Endothelial cell of umbilical vein (primary cell): ENCODE measurements at regions not wholly inside any gene's neighbourhood (a gene's known extent, or its start where the extent isn't known, plus 50 kb on each side); places are given as distances from the start of the nearest gene placed in this dataset.

Source experiments
- BruUV-seq: library from RNA; stranded (reverse); fragments of 400-500 nt; replicated peaks from 2 replicates; lab custom pipeline; 2021; lab: Mats Ljungman, UMichigan
- CTCF ChIA-PET: fragments of 300-600, 350-600 bp; sonication (Branson Sonifier 250); formaldehyde crosslinking; loops from one replicate; lab custom pipeline; 2021; ENCODE audit warnings: antibody characterized with exemption, inconsistent platforms; lab: Charles Lee
- POLR2A ChIA-PET: fragments of 300-600, 350-600 bp; sonication (Branson Sonifier 250); formaldehyde crosslinking; loops from one replicate; lab custom pipeline; 2021; ENCODE audit warnings: antibody characterized with exemption, inconsistent platforms; lab: Charles Lee
- DNase-seq: peaks from one replicate; pipeline ENCODE4 v3.0.0-alpha.2; 2011; ENCODE audit warnings: low read depth, low spot score
- FAIRE-seq: peaks from 2 replicates; lab custom pipeline; 2011; peaks lifted over from hg19 to GRCh38; lab: Jason Lieb, UNC
- H2AFZ ChIP-seq: 2 replicates; pipeline ENCODE4 v1.6.0; 2012; ENCODE audit warnings: low read depth, low read length, control low read depth, inconsistent platforms
- H3K27ac ChIP-seq: 2 replicates; pipeline ENCODE4 v1.5.1; 2011; ENCODE audit warnings: low read depth, mild to moderate bottlenecking, control low read depth, low read length, moderate library complexity; ENCODE audit not compliant: insufficient read depth
- H3K27me3 ChIP-seq, 2 experiments: 2 replicates each; pipeline versions ENCODE4 v1.6.0 to v1.6.1; 2011; ENCODE audit warnings: low read length in 2 of 2, mixed read lengths in 1 of 2; ENCODE audit not compliant: control insufficient read depth in 2 of 2, insufficient read depth in 2 of 2
- H3K36me3 ChIP-seq, 2 experiments: 2 replicates in 1 of 2; 3 replicates in 1 of 2; pipeline ENCODE4 v1.5.1; 2011; ENCODE audit warnings: low read length in 2 of 2, mild to moderate bottlenecking in 1 of 2, moderate library complexity in 1 of 2; ENCODE audit not compliant: control insufficient read depth in 2 of 2, insufficient read depth in 2 of 2; ENCODE audit errors: extremely low read depth in 1 of 2
- H3K4me1 ChIP-seq: 3 replicates; pipeline ENCODE4 v1.5.1; 2011; ENCODE audit warnings: mild to moderate bottlenecking, low read length; ENCODE audit not compliant: control insufficient read depth, insufficient read depth; ENCODE audit errors: extremely low read depth
- H3K4me2 ChIP-seq: 2 replicates; pipeline ENCODE4 v1.6.1; 2011; ENCODE audit warnings: low read length, control low read depth, mixed read lengths; ENCODE audit not compliant: insufficient read depth
- H3K4me3 ChIP-seq, 3 experiments: fragments of 200-600 bp in 1 of 3; sonication (generic), shearing (Covaris generic) in 1 of 3; replicated peaks in 1 of 3; 2 replicates each; pipeline ENCODE4 v1.5.1; 2011 to 2016; ENCODE audit warnings: control low read depth in 3 of 3, low read length in 3 of 3, mild to moderate bottlenecking in 2 of 3, inconsistent platforms in 1 of 3, low read depth in 1 of 3, moderate library complexity in 1 of 3; ENCODE audit not compliant: insufficient read depth in 1 of 3
- H3K79me2 ChIP-seq: 2 replicates; pipeline ENCODE4 v1.6.0; 2012; ENCODE audit warnings: low read length, inconsistent platforms; ENCODE audit not compliant: control insufficient read depth, insufficient read depth
- H3K9ac ChIP-seq: replicated peaks from 2 replicates; pipeline ENCODE3; 2011; ENCODE audit warnings: low read length, control low read depth; ENCODE audit not compliant: insufficient read depth; ENCODE audit errors: extremely low read depth
- H3K9me1 ChIP-seq: replicated peaks from 3 replicates; pipeline ENCODE4 v1.6.0; 2011; ENCODE audit warnings: mild to moderate bottlenecking, low read length; ENCODE audit not compliant: control insufficient read depth, insufficient read depth; ENCODE audit errors: extremely low read depth
- H3K9me3 ChIP-seq: replicated peaks from 2 replicates; pipeline ENCODE4 v1.5.1; 2012; ENCODE audit warnings: low read length, inconsistent platforms; ENCODE audit not compliant: control insufficient read depth, insufficient read depth
- H4K20me1 ChIP-seq: replicated peaks from 2 replicates; pipeline ENCODE3; 2011; ENCODE audit warnings: mild to moderate bottlenecking, low read length; ENCODE audit not compliant: control insufficient read depth, insufficient read depth; ENCODE audit errors: extremely low read depth
- EZH2 ChIP-seq: IDR thresholded peaks from 2 replicates; pipeline ENCODE4 v1.6.1; 2012; ENCODE audit warnings: borderline replicate concordance, low read depth, mild to moderate bottlenecking, moderate library complexity, low read length, inconsistent platforms; ENCODE audit not compliant: severe bottlenecking
- FOS ChIP-seq: IDR thresholded peaks from 2 replicates; pipeline ENCODE4 v1.6.1; 2011; ENCODE audit warnings: mild to moderate bottlenecking, low read length, moderate library complexity, borderline replicate concordance; ENCODE audit not compliant: insufficient read depth
- GATA2 ChIP-seq: IDR thresholded peaks from 2 replicates; pipeline ENCODE4 v1.7.0; 2011; ENCODE audit warnings: low read depth, mild to moderate bottlenecking, moderate library complexity, mixed read lengths, low read length; ENCODE audit not compliant: insufficient read length, insufficient read depth
- JUN ChIP-seq: IDR thresholded peaks from 2 replicates; pipeline ENCODE4 v1.6.1; 2011; ENCODE audit warnings: borderline replicate concordance, low read depth; ENCODE audit not compliant: insufficient read length, insufficient read depth
- MYC ChIP-seq: IDR thresholded peaks from one replicate; pipeline ENCODE4 v1.6.1; 2011; ENCODE audit warnings: mild to moderate bottlenecking, low read depth, low read length
- POLR2A ChIP-seq: IDR thresholded peaks from 2 replicates; pipeline ENCODE4 v1.6.1; 2012; ENCODE audit warnings: low read depth, mild to moderate bottlenecking, control low read depth, low read length
- POLR2AphosphoS5 ChIP-seq: IDR thresholded peaks from 2 replicates; pipeline ENCODE4 v1.6.1; 2012; ENCODE audit warnings: low read depth, mild to moderate bottlenecking, control low read depth, low read length, moderate library complexity; ENCODE audit not compliant: insufficient read depth
- dilution Hi-C: fragments of 300-500 bp; cut with MboI; formaldehyde crosslinking; loops from one replicate; pipeline ENCODE4 v1.15.0; 2019; ENCODE audit warnings: low sequenced_read_pairs; ENCODE audit not compliant: extremely low pct_ligation_motif_present
- intact Hi-C: fragments of 100-400 bp; cut with micrococcal nuclease; formaldehyde crosslinking; loops from one replicate; pipeline ENCODE4 v1.10.0; 2022
- TF ChIP-seq, protein P1 (sequence below): IDR thresholded peaks from 2 replicates; pipeline ENCODE4 v1.6.1; 2011; ENCODE audit not compliant: insufficient read depth, insufficient read length
- TF ChIP-seq, protein P2 (sequence below), 2 donors: IDR thresholded peaks; 1 replicate in 1 of 2; 2 replicates in 1 of 2; pipeline ENCODE4 v1.5.1; 2011; ENCODE audit warnings: low read length in 2 of 2, mild to moderate bottlenecking in 2 of 2, moderate library complexity in 2 of 2, control low read depth in 1 of 2, inconsistent platforms in 1 of 2, low read depth in 1 of 2; ENCODE audit not compliant: insufficient read depth in 1 of 2; ENCODE audit errors: extremely low read depth in 1 of 2

DNA sequence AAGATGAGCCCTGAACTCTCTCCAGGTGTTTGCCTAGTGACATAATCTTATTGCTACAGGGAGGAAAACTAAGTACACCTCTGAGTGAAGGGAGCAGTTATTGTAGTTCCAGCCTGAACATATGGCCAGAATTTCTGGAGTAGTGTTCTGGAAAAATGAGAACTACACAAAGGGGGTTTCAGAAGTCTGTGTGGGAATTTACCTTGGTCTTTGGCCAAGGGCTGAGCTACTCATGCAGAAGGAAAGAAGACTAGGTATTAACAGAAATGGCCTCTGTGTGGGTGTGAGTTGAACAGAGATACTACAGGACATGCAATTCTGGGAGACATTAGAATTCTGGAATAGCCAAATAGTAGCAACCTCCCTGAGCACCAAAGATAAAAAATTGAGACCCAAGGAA is 1009.7 kb upstream of the GJE1 start:
- H3K4me1 ChIP-seq: no peaks in the 10 kb centered on the region
- H3K4me3 ChIP-seq: no peak overlapping the region
- no peaks in the 10 kb centered on the region for H3K79me2 ChIP-seq
- FAIRE-seq (no peak), DNase-seq (no peak)
- no peaks in the 10 kb centered on the region for H3K9me3 ChIP-seq
- no peak overlapping the region for H3K4me2 ChIP-seq
- ChIA-PET POLR2A (no interaction called here), CTCF (no interaction called here)
- no peak overlapping the region for H3K9ac ChIP-seq
- no peaks in the 10 kb centered on the region for H3K27me3 ChIP-seq
- dilution Hi-C loops: no loop called here
- H4K20me1 ChIP-seq: no peaks in the 10 kb centered on the region
- no peak overlapping the region for H2AFZ ChIP-seq
- no peaks in the 10 kb centered on the region for H3K9me1 ChIP-seq
- H3K27ac ChIP-seq: no peak overlapping the region
- intact Hi-C loops: no loop called here
- TF ChIP-seq EZH2: no peak
- no peaks in the 10 kb centered on the region for H3K36me3 ChIP-seq
- BruUV-seq: no TSS peak

DNA sequence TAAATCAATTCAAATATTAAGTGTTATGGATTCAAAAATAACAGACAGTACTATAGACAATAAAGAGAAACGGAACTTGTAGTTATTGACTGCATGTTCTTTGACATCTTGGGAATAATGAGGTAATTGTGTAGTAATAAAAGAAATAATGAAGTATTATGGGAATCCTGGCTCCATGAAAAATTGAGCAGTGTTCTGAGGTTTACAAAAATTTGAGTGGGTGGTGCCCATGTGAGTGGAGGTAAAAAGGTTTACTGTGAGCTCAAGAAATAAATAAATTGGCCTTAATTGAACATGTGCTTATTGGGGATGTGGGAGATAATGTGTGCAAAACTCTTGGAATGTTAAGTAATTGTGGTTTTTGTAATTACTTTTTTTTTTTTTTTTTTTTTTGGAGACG is 1013.7 kb upstream of the GJE1 start:
- no peak overlapping the region for H3K4me3 ChIP-seq
- no peaks in the 10 kb centered on the region for H4K20me1 ChIP-seq
- TF ChIP-seq JUN: no peak
- TF ChIP-seq, protein P1, sequence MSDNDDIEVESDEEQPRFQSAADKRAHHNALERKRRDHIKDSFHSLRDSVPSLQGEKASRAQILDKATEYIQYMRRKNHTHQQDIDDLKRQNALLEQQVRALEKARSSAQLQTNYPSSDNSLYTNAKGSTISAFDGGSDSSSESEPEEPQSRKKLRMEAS: no peak
- TF ChIP-seq, protein P2, sequence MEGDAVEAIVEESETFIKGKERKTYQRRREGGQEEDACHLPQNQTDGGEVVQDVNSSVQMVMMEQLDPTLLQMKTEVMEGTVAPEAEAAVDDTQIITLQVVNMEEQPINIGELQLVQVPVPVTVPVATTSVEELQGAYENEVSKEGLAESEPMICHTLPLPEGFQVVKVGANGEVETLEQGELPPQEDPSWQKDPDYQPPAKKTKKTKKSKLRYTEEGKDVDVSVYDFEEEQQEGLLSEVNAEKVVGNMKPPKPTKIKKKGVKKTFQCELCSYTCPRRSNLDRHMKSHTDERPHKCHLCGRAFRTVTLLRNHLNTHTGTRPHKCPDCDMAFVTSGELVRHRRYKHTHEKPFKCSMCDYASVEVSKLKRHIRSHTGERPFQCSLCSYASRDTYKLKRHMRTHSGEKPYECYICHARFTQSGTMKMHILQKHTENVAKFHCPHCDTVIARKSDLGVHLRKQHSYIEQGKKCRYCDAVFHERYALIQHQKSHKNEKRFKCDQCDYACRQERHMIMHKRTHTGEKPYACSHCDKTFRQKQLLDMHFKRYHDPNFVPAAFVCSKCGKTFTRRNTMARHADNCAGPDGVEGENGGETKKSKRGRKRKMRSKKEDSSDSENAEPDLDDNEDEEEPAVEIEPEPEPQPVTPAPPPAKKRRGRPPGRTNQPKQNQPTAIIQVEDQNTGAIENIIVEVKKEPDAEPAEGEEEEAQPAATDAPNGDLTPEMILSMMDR (IDR thresholded peaks at IDR 0.05; ENCODE audit: extremely low read depth in 1 of 2, insufficient read depth in 1 of 2, low read depth in 1 of 2, low read length in 2 of 2): no peak
- no peak for TF ChIP-seq GATA2
- TF ChIP-seq EZH2: no peak
- TF ChIP-seq MYC: no peak
- TF ChIP-seq POLR2A: no peak
- no peak for TF ChIP-seq FOS
- no peak for TF ChIP-seq POLR2AphosphoS5
- ChIA-PET CTCF (no interaction called here), POLR2A (no interaction called here)
- no peak overlapping the region for H3K27ac ChIP-seq
- H3K4me1 ChIP-seq: no peaks in the 10 kb centered on the region
- no peak overlapping the region for H2AFZ ChIP-seq
- H3K27me3 ChIP-seq: no peaks in the 10 kb centered on the region
- no TSS peak for BruUV-seq
- H3K36me3 ChIP-seq: no peaks in the 10 kb centered on the region
- DNase-seq (no peak), FAIRE-seq (no peak)
- intact Hi-C loops: no loop called here
- no peaks in the 10 kb centered on the region for H3K79me2 ChIP-seq
- dilution Hi-C loops: no loop called here
- no peaks in the 10 kb centered on the region for H3K9me3 ChIP-seq
- H3K4me2 ChIP-seq: no peak overlapping the region
- no peaks in the 10 kb centered on the region for H3K9me1 ChIP-seq
- H3K9ac ChIP-seq: no peak overlapping the region
